GM12892 (cell line): ENCODE measurements at regions not wholly inside any gene's neighbourhood (a gene's known extent, or its start where the extent isn't known, plus 50 kb on each side); places are given as distances from the start of the nearest gene placed in this dataset.
"Not testable (repeated sequence)": the region's sequence is repeated elsewhere in the genome, so short reads cannot be mapped to it uniquely, and the experiment has no call there.

Source experiments
- DNase-seq: peaks from one replicate; pipeline ENCODE4 v3.0.0; 2011; ENCODE audit not compliant: insufficient read length
- FAIRE-seq: peaks from 2 replicates; lab custom pipeline; 2011; peaks lifted over from hg19 to GRCh38; lab: Jason Lieb, UNC
- POLR2A ChIP-seq: IDR thresholded peaks from 2 replicates; pipeline ENCODE4 v1.6.1; 2011; ENCODE audit warnings: low read depth, low read length, control low read depth
- POLR2AphosphoS5 ChIP-seq: IDR thresholded peaks from 2 replicates; pipeline ENCODE4 v1.6.1; 2011; ENCODE audit warnings: low read depth, low read length, control low read depth
- TAF1 ChIP-seq: IDR thresholded peaks from 2 replicates; pipeline ENCODE4 v1.6.1; 2011; ENCODE audit warnings: low read depth, mild to moderate bottlenecking, control low read depth, low read length, borderline replicate concordance

GRCh38 chr5:39697881-39698280, 273.1 kb upstream of the DAB2 start:
- DNase-seq (no peak), FAIRE-seq (no peak)
- TF ChIP-seq POLR2AphosphoS5 (no peak), POLR2A (no peak), TAF1 (no peak)

- DNase-seq (no peak), FAIRE-seq (no peak)
- TF ChIP-seq POLR2AphosphoS5 (no peak), POLR2A (no peak), TAF1 (no peak)
These were observed 272.1 kb upstream of the DAB2 start for GRCh38 chr5:39696672-39697398.

- TF ChIP-seq TAF1 (no peak), POLR2A (no peak), POLR2AphosphoS5 (no peak)
- DNase-seq (no peak), FAIRE-seq (no peak)
These were observed 267.2 kb upstream of the DAB2 start for GRCh38 chr5:39691993-39692392.

- TF ChIP-seq POLR2A (no peak), POLR2AphosphoS5 (no peak), TAF1 (no peak)
- no peak for FAIRE-seq
- DNase-seq, result no peak
These were observed 266.4 kb upstream of the DAB2 start for GRCh38 chr5:39691136-39691535.

- TF ChIP-seq TAF1 (no peak), POLR2AphosphoS5 (no peak), POLR2A (no peak)
- DNase-seq (no peak), FAIRE-seq (no peak)
These were observed 265.1 kb upstream of the DAB2 start for GRCh38 chr5:39689919-39690318.

GRCh38 chr5:39687924-39688323, 263.1 kb upstream of the DAB2 start:
- not testable (repeated sequence) for DNase-seq, FAIRE-seq

- DNase-seq (no peak), FAIRE-seq (no peak)
- TF ChIP-seq TAF1, result no peak
These were observed 255.4 kb upstream of the DAB2 start for GRCh38 chr5:39680213-39680612.

- no peak for TF ChIP-seq TAF1
- TF ChIP-seq POLR2AphosphoS5, result no peak
- TF ChIP-seq POLR2A, result no peak
- DNase-seq (no peak), FAIRE-seq (no peak)
These were observed 253.8 kb upstream of the DAB2 start for GRCh38 chr5:39678534-39678933.

GRCh38 chr5:39675676-39676075, 250.9 kb upstream of the DAB2 start:
- no peak for DNase-seq
- no peak for TF ChIP-seq POLR2AphosphoS5
- TF ChIP-seq POLR2A, result no peak
- no peak for TF ChIP-seq TAF1
- no peak for FAIRE-seq

GRCh38 chr5:39674209-39675082, 249.7 kb upstream of the DAB2 start:
- no peak for TF ChIP-seq POLR2AphosphoS5
- FAIRE-seq (no peak), DNase-seq (no peak)

GRCh38 chr5:39671561-39671961, 246.8 kb upstream of the DAB2 start:
- DNase-seq (no peak), FAIRE-seq (no peak)
- TF ChIP-seq POLR2AphosphoS5, result no peak
- no peak for TF ChIP-seq POLR2A
- no peak for TF ChIP-seq TAF1

- FAIRE-seq, result no peak
These were observed 246.2 kb upstream of the DAB2 start for GRCh38 chr5:39670955-39671354.

More at GRCh38 chr5:39670955-39671354, 246.2 kb upstream of the DAB2 start:
- DNase-seq, result no peak
- TF ChIP-seq POLR2A (no peak), POLR2AphosphoS5 (no peak), TAF1 (no peak)
